ENCODE measurements at regions not wholly inside any gene's neighbourhood (a gene's known extent, or its start where the extent isn't known, plus 50 kb on each side); places are given as distances from the start of the nearest gene placed in this dataset.

DNA sequence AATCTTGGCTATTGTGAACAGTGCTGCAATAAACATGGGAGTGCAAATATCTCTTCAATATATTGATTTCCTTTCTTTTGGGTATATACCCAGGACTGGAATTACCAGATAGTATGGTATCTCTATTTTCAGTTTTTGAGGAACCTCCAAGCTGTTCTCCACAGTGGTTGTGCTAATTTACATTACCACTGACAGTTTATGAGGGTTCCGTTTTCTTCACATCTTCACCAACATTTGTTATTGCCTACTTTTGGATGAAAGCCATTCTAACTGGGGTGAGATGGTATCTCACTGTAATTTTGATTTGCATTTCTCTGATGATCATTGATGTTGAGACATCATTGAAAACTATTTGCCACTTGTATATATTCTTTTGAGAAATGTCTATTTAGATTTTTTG is 79.6 kb upstream of the ZNF827 start:
- TF ChIP-seq POLR2A (IDR thresholded peaks at IDR 0.05) (no peak), EP300 (IDR thresholded peaks at IDR 0.05) (no peak)
- TF ChIP-seq, protein P1, sequence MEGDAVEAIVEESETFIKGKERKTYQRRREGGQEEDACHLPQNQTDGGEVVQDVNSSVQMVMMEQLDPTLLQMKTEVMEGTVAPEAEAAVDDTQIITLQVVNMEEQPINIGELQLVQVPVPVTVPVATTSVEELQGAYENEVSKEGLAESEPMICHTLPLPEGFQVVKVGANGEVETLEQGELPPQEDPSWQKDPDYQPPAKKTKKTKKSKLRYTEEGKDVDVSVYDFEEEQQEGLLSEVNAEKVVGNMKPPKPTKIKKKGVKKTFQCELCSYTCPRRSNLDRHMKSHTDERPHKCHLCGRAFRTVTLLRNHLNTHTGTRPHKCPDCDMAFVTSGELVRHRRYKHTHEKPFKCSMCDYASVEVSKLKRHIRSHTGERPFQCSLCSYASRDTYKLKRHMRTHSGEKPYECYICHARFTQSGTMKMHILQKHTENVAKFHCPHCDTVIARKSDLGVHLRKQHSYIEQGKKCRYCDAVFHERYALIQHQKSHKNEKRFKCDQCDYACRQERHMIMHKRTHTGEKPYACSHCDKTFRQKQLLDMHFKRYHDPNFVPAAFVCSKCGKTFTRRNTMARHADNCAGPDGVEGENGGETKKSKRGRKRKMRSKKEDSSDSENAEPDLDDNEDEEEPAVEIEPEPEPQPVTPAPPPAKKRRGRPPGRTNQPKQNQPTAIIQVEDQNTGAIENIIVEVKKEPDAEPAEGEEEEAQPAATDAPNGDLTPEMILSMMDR (IDR thresholded peaks at IDR 0.05), result no peak
